ENCODE measurements at regions not wholly inside any gene's neighbourhood (a gene's known extent, or its start where the extent isn't known, plus 50 kb on each side); places are given as distances from the start of the nearest gene placed in this dataset.

DNA sequence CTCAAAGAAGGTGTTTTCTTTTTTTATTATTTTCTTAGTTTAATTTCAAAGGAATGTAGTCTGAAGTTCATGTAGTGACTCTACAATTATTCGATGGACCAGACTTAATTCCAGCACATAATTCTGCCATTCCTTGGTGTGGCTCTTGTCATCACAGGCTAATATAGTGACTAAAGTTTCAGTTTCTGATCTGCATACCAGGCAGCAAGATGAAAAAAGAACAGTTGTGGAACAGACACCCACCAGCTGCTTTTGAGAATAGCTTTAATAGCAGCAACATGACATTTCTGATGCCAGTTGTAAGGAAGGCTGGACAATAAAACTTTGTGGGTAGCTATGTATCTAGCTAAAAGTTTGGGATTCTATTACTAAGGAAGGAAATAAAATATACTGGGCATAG is 676.3 kb upstream of the GRAMD2B start:
- TF ChIP-seq, protein P1, sequence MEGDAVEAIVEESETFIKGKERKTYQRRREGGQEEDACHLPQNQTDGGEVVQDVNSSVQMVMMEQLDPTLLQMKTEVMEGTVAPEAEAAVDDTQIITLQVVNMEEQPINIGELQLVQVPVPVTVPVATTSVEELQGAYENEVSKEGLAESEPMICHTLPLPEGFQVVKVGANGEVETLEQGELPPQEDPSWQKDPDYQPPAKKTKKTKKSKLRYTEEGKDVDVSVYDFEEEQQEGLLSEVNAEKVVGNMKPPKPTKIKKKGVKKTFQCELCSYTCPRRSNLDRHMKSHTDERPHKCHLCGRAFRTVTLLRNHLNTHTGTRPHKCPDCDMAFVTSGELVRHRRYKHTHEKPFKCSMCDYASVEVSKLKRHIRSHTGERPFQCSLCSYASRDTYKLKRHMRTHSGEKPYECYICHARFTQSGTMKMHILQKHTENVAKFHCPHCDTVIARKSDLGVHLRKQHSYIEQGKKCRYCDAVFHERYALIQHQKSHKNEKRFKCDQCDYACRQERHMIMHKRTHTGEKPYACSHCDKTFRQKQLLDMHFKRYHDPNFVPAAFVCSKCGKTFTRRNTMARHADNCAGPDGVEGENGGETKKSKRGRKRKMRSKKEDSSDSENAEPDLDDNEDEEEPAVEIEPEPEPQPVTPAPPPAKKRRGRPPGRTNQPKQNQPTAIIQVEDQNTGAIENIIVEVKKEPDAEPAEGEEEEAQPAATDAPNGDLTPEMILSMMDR (conservative IDR thresholded peaks at IDR 0.05) = no peak
- Mint-ChIP-seq H3K4me3 (no peak overlapping the region), H3K27ac (no peak overlapping the region)

DNA sequence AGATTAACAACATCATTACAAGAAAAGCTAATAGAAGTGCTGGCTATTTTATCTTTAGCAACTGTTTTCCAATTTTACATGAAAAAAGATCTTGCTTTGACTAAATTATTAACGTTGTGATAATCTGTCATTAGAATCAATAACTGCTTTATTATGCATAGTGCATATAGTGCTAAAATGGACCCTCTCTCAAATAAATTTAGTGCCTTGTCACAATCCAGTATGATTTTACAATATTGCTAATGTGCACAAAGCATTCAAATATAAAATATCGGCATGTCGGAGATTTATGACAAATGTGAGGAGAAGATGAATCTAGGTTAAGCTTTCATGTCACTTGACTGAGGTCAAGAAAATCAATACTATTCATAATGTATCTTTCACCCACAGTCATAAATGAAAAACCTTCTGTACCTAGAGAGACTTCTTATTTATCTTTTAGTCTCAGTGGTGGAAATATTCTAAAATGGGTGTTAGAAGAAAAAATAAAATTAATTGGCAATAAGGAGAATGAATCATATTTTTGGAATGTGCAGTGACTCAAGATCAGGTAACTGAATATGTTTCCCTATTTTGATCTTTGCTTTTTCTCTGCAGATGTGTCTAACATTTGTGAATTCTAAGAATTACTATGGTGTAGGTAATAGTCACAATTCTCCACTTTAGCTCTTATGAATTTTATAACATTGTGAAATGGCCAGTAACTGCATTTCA is 672.9 kb upstream of the GRAMD2B start:
- Mint-ChIP-seq H3K36me3 (ENCODE audit: low read depth) (no peaks in the 10 kb centered on the region), H3K27ac (no peak overlapping the region), H3K4me3 (no peak overlapping the region), H3K4me1 (no peaks in the 10 kb centered on the region), H3K9me3 (no peaks in the 10 kb centered on the region), H3K27me3 (ENCODE audit: insufficient read depth) (no peaks in the 10 kb centered on the region)
- no peaks in the 10 kb centered on the region for H3K36me3 ChIP-seq (ENCODE audit: control insufficient read depth, insufficient read depth, low read length)
- H3K9ac ChIP-seq (ENCODE audit: extremely low read depth, low read length, poor library complexity, severe bottlenecking) = no peak overlapping the region
- H3K27me3 ChIP-seq (ENCODE audit: control insufficient read depth, insufficient read depth, low read length, poor library complexity, severe bottlenecking) = no peaks in the 10 kb centered on the region
- H3K4me1 ChIP-seq (ENCODE audit: control insufficient read depth, insufficient read depth, low read length) = no peaks in the 10 kb centered on the region
- no peak for DNase-seq
- TF ChIP-seq, protein P1 (conservative IDR thresholded peaks at IDR 0.05) = no peak
- H3K9me3 ChIP-seq (ENCODE audit: control insufficient read depth, low read length) = no peaks in the 10 kb centered on the region
- 100% methylated on average over 2 of the region's 3 CpGs; no CpG with 5 or more reads in 1 of the 2 experiments for WGBS, 2 experiments (ENCODE audit: insufficient coverage in 1 of 2, insufficient read length in 1 of 2)
- H3K27ac ChIP-seq (ENCODE audit: low read depth, low read length) = no peak overlapping the region
- no peak overlapping the region for H3K4me3 ChIP-seq (ENCODE audit: low read length)

More for the DNA sequence above, 676.3 kb upstream of the GRAMD2B start:
- Mint-ChIP-seq H3K27me3 (ENCODE audit: insufficient read depth) (no peaks in the 10 kb centered on the region), H3K36me3 (ENCODE audit: low read depth) (peaks cover 1% of the 10 kb centered on the region), H3K9me3 (peaks cover 12% of the 10 kb centered on the region), H3K4me1 (no peaks in the 10 kb centered on the region)
- Histone ChIP-seq H3K4me3 (ENCODE audit: low read length) (no peak overlapping the region), H3K9ac (ENCODE audit: extremely low read depth, low read length, poor library complexity, severe bottlenecking) (no peak overlapping the region), H3K27ac (ENCODE audit: low read depth, low read length) (no peak overlapping the region), H3K4me1 (ENCODE audit: control insufficient read depth, insufficient read depth, low read length) (no peaks in the 10 kb centered on the region), H3K27me3 (ENCODE audit: control insufficient read depth, insufficient read depth, low read length, poor library complexity, severe bottlenecking) (no peaks in the 10 kb centered on the region), H3K36me3 (ENCODE audit: control insufficient read depth, insufficient read depth, low read length) (no peaks in the 10 kb centered on the region), H3K9me3 (ENCODE audit: control insufficient read depth, low read length) (peaks cover 5% of the 10 kb centered on the region)
- DNase-seq = no peak
- 86 to 100% methylated on average over 1 of the region's 1 CpG for WGBS, 2 experiments (ENCODE audit: insufficient coverage in 1 of 2, insufficient read length in 1 of 2)

DNA sequence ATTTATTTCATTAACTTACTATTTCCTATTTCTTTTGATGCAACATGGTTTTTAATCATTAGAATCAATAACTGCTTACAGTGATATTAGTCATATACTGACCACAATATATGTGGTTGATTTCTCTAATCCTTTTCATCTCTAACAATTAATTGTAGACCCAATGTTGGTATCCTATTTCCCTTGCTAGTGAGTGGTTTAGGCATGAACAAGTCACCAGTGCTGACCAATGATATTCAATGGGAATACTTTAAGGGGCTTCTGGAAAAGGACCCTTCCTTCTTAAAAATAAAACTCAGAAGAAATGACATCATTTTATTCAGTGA is 672.4 kb upstream of the GRAMD2B start:
- Histone ChIP-seq H3K9ac (ENCODE audit: extremely low read depth, low read length, poor library complexity, severe bottlenecking) (no peak overlapping the region), H3K4me3 (ENCODE audit: low read length) (no peak overlapping the region), H3K27me3 (ENCODE audit: control insufficient read depth, insufficient read depth, low read length, poor library complexity, severe bottlenecking) (no peaks in the 10 kb centered on the region), H3K27ac (ENCODE audit: low read depth, low read length) (no peak overlapping the region), H3K4me1 (ENCODE audit: control insufficient read depth, insufficient read depth, low read length) (no peaks in the 10 kb centered on the region), H3K9me3 (ENCODE audit: control insufficient read depth, low read length) (no peaks in the 10 kb centered on the region), H3K36me3 (ENCODE audit: control insufficient read depth, insufficient read depth, low read length) (no peaks in the 10 kb centered on the region)
- no peaks in the 10 kb centered on the region for H3K36me3 Mint-ChIP-seq (ENCODE audit: low read depth)
- H3K27me3 Mint-ChIP-seq (ENCODE audit: insufficient read depth) = no peaks in the 10 kb centered on the region
- H3K27ac Mint-ChIP-seq = no peak overlapping the region
- DNase-seq = no peak
- H3K4me3 Mint-ChIP-seq = no peak overlapping the region
- H3K4me1 Mint-ChIP-seq = no peaks in the 10 kb centered on the region
- no peaks in the 10 kb centered on the region for H3K9me3 Mint-ChIP-seq
- TF ChIP-seq, protein P1 (conservative IDR thresholded peaks at IDR 0.05) = no peak
